ENCODE measurements at regions not wholly inside any gene's neighbourhood (a gene's known extent, or its start where the extent isn't known, plus 50 kb on each side); places are given as distances from the start of the nearest gene placed in this dataset.

DNA sequence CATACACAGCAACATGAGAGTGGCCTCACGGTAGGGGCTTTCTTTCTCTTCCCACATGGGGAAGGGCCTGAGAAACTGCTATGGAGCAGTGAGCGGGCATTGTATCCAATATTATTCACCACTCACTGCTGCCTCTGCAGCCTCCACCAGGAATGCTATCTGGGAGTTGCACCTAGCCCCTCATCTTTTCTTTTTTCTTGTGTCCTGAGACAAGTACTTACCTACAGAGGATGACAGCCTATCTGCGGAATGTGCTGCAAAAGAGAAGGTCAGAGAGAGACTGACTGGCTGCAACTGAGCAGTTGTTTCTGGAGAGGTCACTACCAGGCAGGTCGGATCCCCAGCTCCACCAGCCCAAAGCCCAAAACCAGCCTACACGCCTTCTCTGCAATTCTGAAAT lies 52.1 kb upstream of the HTATIP2 start:
- Mint-ChIP-seq H3K27me3 (ENCODE audit: insufficient read depth) (peaks cover 19% of the 10 kb centered on the region), H3K9me3 (no peaks in the 10 kb centered on the region), H3K36me3 (ENCODE audit: low read depth) (no peaks in the 10 kb centered on the region), H3K27ac (no peak overlapping the region), H3K4me1 (ENCODE audit: low read depth) (no peaks in the 10 kb centered on the region), H3K4me3 (no peak overlapping the region)
- DNase-seq, result no peak
- no peak for TF ChIP-seq CTCF (IDR thresholded peaks at IDR 0.05)

DNA sequence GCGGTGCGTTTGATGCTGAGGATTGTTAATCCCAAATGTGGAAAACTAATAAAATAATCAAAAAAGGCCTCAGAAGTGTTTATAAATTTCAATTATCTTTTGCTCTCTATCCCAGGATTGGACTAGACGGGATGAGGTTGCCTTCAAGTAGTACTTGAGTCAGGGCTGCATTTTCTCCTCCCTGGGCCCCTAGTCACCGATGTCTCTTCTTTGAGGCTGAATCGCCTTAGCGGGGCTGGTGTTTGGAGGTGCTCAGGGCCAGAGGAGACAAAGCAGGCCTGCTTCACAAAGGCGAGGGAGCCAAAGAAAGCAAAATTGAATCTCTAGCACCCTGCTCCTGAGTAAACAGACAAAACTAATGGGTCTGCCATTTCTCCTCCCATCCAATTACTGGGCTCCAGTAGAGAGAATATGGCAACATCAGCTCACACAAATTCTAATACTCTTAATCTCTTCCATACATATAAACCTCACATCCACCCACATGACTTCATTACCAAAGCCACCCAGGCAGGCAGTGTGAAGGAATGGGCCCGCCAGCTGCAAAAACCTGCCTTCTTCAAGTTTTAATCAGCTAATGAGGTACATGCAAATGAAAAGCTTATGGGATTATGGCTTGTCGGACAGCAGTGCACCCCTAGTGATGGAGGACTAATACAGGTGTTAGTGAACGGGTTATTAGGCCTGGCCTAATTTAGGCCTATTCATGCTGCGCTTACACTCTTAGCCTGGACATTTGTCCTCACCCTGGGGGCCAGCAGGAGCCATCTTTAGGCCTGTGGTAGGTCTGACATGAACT lies 52.7 kb upstream of the HTATIP2 start:
- H3K36me3 Mint-ChIP-seq (ENCODE audit: low read depth), result no peaks in the 10 kb centered on the region
- no peak for TF ChIP-seq CTCF (IDR thresholded peaks at IDR 0.05)
- no peak overlapping the region for H3K27ac Mint-ChIP-seq
- peaks cover 20% of the 10 kb centered on the region for H3K27me3 Mint-ChIP-seq (ENCODE audit: insufficient read depth)
- H3K9me3 Mint-ChIP-seq, result no peaks in the 10 kb centered on the region
- no peak overlapping the region for H3K4me3 Mint-ChIP-seq
- no peak for DNase-seq
- H3K4me1 Mint-ChIP-seq (ENCODE audit: low read depth), result no peaks in the 10 kb centered on the region

DNA sequence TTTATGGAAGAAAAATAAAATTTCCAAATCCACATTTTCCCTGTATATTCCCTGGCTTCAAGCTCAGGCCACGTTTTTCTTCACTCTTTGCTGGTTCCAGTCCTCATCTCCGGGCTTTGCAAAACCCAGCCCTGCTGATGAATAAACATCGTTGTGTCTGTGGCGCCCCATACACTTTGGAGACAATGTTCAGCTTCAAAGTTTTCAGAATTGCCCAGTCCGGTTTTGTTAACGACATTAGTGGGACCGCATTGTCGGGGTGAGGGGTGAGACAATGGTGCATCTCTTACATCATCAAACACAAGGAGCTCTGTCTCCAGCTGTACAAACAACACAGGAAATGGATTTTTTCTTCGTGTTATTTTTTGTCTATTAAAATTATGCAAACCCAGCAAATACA lies 53.4 kb upstream of the HTATIP2 start:
- H3K27me3 Mint-ChIP-seq (ENCODE audit: insufficient read depth), result peaks cover 20% of the 10 kb centered on the region
- H3K4me3 Mint-ChIP-seq, result no peak overlapping the region
- no peaks in the 10 kb centered on the region for H3K9me3 Mint-ChIP-seq

GRCh38 chr11:20309231-20310025 lies 54.1 kb upstream of the HTATIP2 start:
- H3K36me3 Mint-ChIP-seq (ENCODE audit: low read depth), result no peaks in the 10 kb centered on the region
- H3K9me3 Mint-ChIP-seq, result no peaks in the 10 kb centered on the region
- TF ChIP-seq CTCF (IDR thresholded peaks at IDR 0.05), result no peak
- DNase-seq, result no peak
- no peak overlapping the region for H3K27ac Mint-ChIP-seq
- peaks cover 20% of the 10 kb centered on the region for H3K27me3 Mint-ChIP-seq (ENCODE audit: insufficient read depth)
- H3K4me3 Mint-ChIP-seq, result no peak overlapping the region
- H3K4me1 Mint-ChIP-seq (ENCODE audit: low read depth), result no peaks in the 10 kb centered on the region

More for the DNA sequence above, 53.4 kb upstream of the HTATIP2 start:
- TF ChIP-seq CTCF (IDR thresholded peaks at IDR 0.05), result no peak
- Mint-ChIP-seq H3K36me3 (ENCODE audit: low read depth) (no peaks in the 10 kb centered on the region), H3K27ac (no peak overlapping the region), H3K4me1 (ENCODE audit: low read depth) (no peaks in the 10 kb centered on the region)
- no peak for DNase-seq

GRCh38 chr11:20308601-20309000 lies 54.9 kb upstream of the HTATIP2 start:
- no peak for TF ChIP-seq CTCF (IDR thresholded peaks at IDR 0.05)
- DNase-seq, result no peak
- no peak overlapping the region for H3K27ac Mint-ChIP-seq

More at GRCh38 chr11:20308601-20309000, 54.9 kb upstream of the HTATIP2 start:
- no peaks in the 10 kb centered on the region for H3K4me1 Mint-ChIP-seq (ENCODE audit: low read depth)
- no peak overlapping the region for H3K4me3 Mint-ChIP-seq
- H3K9me3 Mint-ChIP-seq, result no peaks in the 10 kb centered on the region
- H3K36me3 Mint-ChIP-seq (ENCODE audit: low read depth), result no peaks in the 10 kb centered on the region
- H3K27me3 Mint-ChIP-seq (ENCODE audit: insufficient read depth), result peaks cover 20% of the 10 kb centered on the region

All from HFFc6 (cell line).